GM12872 (cell line): ENCODE measurements at regions not wholly inside any gene's neighbourhood (a gene's known extent, or its start where the extent isn't known, plus 50 kb on each side); places are given as distances from the start of the nearest gene placed in this dataset.

ENCODE experiments used
- CTCF ChIP-seq: IDR thresholded peaks from 3 replicates; pipeline ENCODE4 v1.5.1; 2011; ENCODE audit warnings: low read depth, mild to moderate bottlenecking, low read length, moderate library complexity; ENCODE audit not compliant: insufficient read depth

DNA sequence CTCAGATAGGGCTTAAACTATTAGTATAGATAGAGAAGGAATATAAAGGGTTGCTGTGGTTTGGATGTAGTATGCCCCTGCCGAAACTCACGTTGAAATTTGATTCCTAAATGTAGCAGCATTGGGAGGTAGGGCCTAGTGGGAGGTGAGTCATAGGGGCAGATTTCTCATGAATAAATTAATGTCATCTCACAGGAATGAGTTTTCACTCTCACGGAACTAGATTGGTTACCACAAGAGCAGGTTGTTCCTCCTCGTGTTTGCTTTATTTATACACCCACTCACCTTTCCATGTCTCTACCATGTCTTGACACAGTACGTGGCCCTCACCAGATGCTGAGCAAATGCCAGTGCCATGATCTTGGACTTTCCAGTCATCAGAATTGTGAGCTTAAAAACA is 218.2 kb downstream of the RBM43 start:
- TF ChIP-seq CTCF: no peak

DNA sequence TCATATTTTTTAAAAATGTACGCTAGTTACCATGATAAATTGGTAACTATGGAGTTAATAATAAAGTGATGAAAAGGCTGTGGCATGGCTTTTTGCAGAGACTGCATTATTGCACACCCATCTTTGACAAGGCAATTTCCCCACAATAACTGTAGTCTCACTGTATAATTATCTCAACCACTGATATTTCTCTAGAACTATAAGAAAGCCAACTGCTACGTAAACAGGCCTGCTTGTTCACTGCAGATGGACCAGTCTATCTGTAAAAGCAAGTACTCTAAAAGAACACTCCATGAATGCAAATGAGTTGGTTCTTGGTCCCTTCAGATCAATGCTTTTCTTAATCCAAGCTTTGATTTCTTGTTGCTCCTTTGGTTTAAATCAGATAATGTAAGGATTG is 218.7 kb downstream of the RBM43 start:
- TF ChIP-seq CTCF: no peak

- no peak for TF ChIP-seq CTCF
Measured at GRCh38 chr2:151040039-151040438, 221.6 kb downstream of the RBM43 start.

GRCh38 chr2:151038516-151038915 is 223.1 kb downstream of the RBM43 start:
- no peak for TF ChIP-seq CTCF

DNA sequence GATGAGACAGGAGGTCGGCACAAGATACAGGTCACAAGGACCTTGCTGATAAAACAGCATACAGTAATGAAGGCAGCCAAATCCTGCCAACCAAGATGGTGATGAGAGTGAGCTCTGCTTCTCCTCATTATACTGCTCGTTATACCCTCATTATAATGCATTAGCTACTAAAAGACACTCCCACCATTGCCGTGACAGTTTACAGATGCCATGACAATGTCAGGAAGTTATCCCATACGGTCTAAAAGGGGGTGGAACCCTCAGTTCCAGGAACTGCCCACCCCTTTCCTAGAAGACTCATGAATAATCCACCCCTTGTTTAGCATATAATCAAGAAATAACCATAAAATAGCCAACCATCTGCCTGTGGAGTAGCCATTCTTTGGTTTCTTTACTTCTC is 224.2 kb downstream of the RBM43 start:
- no peak for TF ChIP-seq CTCF

DNA sequence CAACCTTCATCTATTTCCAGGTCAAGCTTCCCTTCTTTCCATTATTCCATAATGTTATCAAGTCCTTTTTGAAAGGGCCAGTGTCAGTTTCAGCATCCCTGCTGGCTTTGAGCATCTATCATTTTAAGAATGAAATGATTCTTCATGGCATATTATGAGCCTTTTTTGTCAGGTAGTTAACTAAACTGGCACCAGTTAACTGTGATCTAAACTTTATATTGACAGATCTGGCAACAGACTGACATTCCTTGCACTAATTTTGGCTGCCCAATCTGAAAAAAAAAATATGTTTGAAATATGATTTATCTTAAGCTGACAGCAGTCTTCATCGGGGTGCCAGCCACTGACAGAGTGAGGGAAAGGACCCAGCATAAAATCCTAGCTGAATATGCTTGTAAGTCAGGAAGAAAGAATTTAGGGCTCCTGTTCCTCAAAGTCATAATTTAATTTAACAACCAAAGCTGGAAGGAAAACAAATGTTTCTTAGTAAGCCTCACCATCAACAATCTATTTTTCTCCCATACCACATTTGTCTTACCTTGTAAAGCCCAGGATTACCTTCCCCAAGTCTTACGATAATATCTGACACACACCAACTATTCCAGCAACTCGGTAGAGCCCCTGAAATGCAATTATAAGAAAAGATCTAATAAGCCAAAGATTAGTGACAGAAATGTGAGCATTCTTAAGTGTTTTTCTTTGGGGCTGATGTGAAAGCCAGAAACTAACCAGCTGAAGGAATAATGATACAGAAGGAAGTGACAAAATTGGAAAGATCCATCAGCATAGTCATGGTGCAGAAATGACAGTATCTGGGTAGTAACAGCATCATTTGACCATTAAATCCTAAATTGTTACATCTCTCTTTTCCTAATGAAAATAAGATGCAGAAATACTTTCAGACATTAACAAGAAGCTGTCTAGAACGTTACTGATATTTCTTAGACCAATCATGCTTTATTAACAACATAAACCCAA is 228.1 kb downstream of the RBM43 start:
- TF ChIP-seq CTCF: no peak

DNA sequence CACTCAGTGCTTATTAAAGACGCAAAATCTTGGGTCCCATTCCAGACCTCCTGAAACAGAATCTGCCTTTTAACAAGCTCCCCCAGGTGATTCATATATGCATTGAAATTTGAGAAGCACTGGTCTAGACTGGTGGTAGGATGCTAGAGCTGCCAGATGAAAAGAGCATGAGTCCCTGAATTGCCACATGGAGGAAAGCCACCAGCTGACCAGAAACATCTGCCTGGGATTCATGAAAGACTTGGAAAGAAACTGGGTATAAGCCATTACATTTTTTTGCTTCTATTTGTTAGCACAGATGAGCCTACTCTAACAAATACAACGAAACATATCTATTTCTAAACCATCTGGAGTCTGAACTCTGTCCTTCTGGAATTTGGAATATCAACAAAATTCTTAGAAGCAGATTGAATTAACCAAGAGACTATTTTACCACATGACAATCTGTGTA is 228.9 kb downstream of the RBM43 start:
- TF ChIP-seq CTCF: no peak
